ENCODE measurements at regions not wholly inside any gene's neighbourhood (a gene's known extent, or its start where the extent isn't known, plus 50 kb on each side); places are given as distances from the start of the nearest gene placed in this dataset.

DNA sequence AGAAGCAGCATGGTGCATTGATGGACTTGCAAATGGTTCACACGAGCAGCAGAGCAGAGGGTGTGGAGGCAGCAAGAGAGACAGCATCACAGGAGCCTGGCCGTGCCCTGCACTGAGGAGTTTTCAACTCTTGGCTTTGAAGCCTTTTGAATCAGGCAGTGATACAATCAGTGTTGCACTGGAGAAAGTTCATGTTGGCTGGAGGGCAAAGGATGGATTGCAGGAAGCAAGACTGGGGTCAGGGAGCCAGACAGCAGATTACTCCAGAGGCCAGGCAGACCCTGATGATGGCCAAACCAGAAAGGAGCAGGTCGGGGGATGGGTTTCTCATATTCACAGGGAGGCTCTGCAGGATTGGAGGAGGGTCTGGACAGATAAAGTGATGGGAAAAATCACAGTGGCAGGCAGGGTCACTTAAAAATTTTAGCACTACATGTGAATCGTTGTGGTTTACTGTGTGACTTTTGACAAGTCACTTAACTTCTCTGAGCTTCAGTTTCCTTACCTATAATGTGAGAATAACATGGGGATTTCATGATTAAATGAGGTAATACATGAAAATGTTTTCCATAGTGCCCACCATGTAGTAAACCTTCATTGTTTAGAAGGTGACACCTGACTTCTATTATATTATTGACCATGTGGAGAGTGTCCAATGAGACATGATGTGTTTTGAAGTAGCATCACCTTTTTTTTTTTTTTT lies 125.3 kb downstream of the SALL1 start:
- H3K4me3 ChIP-seq (ENCODE audit: low read depth, low read length) = no peak overlapping the region
- TF ChIP-seq CTCF (conservative IDR thresholded peaks at IDR 0.05; ENCODE audit: low read depth, low read length) = no peak
- no peak for DNase-seq (ENCODE audit: low read depth)

DNA sequence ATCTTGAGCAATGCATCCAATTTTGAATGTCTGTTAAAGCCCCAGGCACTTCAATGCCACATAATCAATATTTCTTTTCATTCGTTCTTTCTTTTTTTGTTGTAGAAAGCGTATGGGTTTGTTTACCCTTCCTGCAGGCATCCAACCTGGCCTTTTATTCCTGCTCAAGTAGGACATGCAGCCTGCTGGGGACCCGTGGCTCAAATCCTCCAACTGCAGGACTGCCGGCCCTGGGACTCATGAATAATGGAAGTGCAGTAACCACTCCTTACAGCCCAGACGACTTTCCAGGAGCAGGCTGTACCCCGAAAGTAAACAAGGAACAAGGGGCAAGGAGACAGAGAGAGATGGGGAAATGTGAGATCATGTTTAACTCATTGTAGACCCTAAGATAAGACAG lies 126.4 kb downstream of the SALL1 start:
- TF ChIP-seq CTCF (conservative IDR thresholded peaks at IDR 0.05; ENCODE audit: low read depth, low read length) = no peak
- no peak overlapping the region for H3K4me3 ChIP-seq (ENCODE audit: low read depth, low read length)
- DNase-seq (ENCODE audit: low read depth) = no peak

- no peak overlapping the region for H3K4me3 ChIP-seq (ENCODE audit: low read depth, low read length)
- TF ChIP-seq CTCF (conservative IDR thresholded peaks at IDR 0.05; ENCODE audit: low read depth, low read length) = no peak
- DNase-seq (ENCODE audit: low read depth) = no peak
Measured at GRCh38 chr16:51022955-51023354, 128.1 kb downstream of the SALL1 start.

- TF ChIP-seq CTCF (conservative IDR thresholded peaks at IDR 0.05; ENCODE audit: low read depth, low read length) = no peak
- DNase-seq (ENCODE audit: low read depth) = no peak
- no peak overlapping the region for H3K4me3 ChIP-seq (ENCODE audit: low read depth, low read length)
Measured at GRCh38 chr16:51019617-51020016, 131.5 kb downstream of the SALL1 start.

DNA sequence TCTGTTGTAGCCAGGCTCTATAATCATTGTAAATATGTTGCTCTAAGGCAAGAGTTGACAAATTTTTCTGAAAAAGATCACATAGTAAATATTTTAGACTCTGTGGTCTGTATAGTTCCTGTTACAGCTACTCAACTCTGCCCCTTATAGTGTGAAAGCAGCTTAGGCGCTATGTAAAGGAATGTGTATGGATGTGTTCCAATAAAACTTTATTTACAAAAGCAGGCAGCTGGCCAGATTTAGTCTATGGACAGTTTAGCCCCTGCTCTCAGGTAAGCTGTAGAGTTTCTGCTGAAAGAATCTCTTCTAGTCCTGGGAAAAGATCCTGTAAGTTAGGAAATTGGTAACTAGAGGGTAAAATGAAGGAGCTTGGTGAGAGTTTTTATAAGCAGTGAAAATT lies 133.1 kb downstream of the SALL1 start:
- no peak for TF ChIP-seq CTCF (conservative IDR thresholded peaks at IDR 0.05; ENCODE audit: low read depth, low read length)
- no peak overlapping the region for H3K4me3 ChIP-seq (ENCODE audit: low read depth, low read length)
- DNase-seq (ENCODE audit: low read depth) = no peak

- TF ChIP-seq CTCF (conservative IDR thresholded peaks at IDR 0.05; ENCODE audit: low read depth, low read length) = no peak
- no peak for DNase-seq (ENCODE audit: low read depth)
- H3K4me3 ChIP-seq (ENCODE audit: low read depth, low read length) = no peak overlapping the region
Measured at GRCh38 chr16:51012396-51012795, 138.7 kb downstream of the SALL1 start.

DNA sequence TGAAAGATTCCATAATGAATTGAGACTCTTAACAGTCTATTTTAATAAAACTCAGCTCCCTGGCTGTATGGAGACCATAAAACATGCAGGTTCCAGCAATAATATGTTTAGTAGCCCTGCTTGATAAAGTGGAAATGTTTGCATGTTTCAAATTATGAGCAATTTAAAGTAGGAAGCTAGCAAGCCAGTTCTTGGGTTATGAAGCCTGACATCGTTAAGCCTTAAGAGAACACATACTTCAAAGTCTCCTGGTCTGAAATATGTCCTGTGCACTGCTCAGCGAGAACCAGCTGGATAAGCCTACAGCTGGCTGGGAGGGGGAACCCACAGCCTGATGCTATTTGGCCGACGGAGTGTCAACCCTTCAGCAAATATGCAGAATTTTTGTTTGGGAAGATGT lies 140.3 kb downstream of the SALL1 start:
- TF ChIP-seq CTCF (conservative IDR thresholded peaks at IDR 0.05; ENCODE audit: low read depth, low read length) = no peak
- no peak overlapping the region for H3K4me3 ChIP-seq (ENCODE audit: low read depth, low read length)
- DNase-seq (ENCODE audit: low read depth) = no peak

Data from epithelial cell of proximal tubule (primary cell).